HG03095 (cell line): ENCODE measurements at regions not wholly inside any gene's neighbourhood (a gene's known extent, or its start where the extent isn't known, plus 50 kb on each side); places are given as distances from the start of the nearest gene placed in this dataset.
"Not testable (repeated sequence)": the region's sequence is repeated elsewhere in the genome, so short reads cannot be mapped to it uniquely, and the experiment has no call there.

Experiments
- ATAC-seq: cut with Tn5 transposase; IDR thresholded peaks from one replicate; pipeline ENCODE4 v1.9.1; 2021; ENCODE audit warnings: moderate library complexity; ENCODE audit not compliant: unreplicated experiment

- ATAC-seq: no peak
Observed at GRCh38 chr1:233435622-233436021, 108.1 kb downstream of the MAP3K21 start.

- ATAC-seq: no peak
Observed at GRCh38 chr1:233439721-233440120, 112.2 kb downstream of the MAP3K21 start.

- ATAC-seq: no peak
Observed at GRCh38 chr1:233440951-233441401, 113.5 kb downstream of the MAP3K21 start.

GRCh38 chr1:233442026-233442780, 114.7 kb downstream of the MAP3K21 start:
- ATAC-seq: no peak

- no peak for ATAC-seq
Observed at GRCh38 chr1:233443040-233443760, 115.7 kb downstream of the MAP3K21 start.

- no peak for ATAC-seq
Observed at GRCh38 chr1:233444484-233444883, 117.0 kb downstream of the MAP3K21 start.

GRCh38 chr1:233445737-233446136, 118.2 kb downstream of the MAP3K21 start:
- ATAC-seq: no peak

- ATAC-seq: no peak
Observed at GRCh38 chr1:233446935-233447334, 119.4 kb downstream of the MAP3K21 start.

GRCh38 chr1:233448109-233448689, 120.7 kb downstream of the MAP3K21 start:
- no peak for ATAC-seq

GRCh38 chr1:233452724-233453123, 125.2 kb downstream of the MAP3K21 start:
- no peak for ATAC-seq

- no peak for ATAC-seq
Observed at GRCh38 chr1:233453433-233454200, 126.1 kb downstream of the MAP3K21 start.

GRCh38 chr1:233459470-233459945, 132.0 kb downstream of the MAP3K21 start:
- peak; percentile 59 for ATAC-seq

- ATAC-seq: no peak
Observed at GRCh38 chr1:233459968-233460367, 132.4 kb downstream of the MAP3K21 start.

GRCh38 chr1:233460692-233461091, 133.2 kb downstream of the MAP3K21 start:
- no peak for ATAC-seq

GRCh38 chr1:233461847-233462246, 134.3 kb downstream of the MAP3K21 start:
- ATAC-seq: no peak

GRCh38 chr1:233463333-233463732, 135.8 kb downstream of the MAP3K21 start:
- no peak for ATAC-seq

GRCh38 chr1:233465745-233466343, 138.3 kb downstream of the MAP3K21 start:
- ATAC-seq: no peak

GRCh38 chr1:233470741-233471499, 143.0 kb upstream of the KCNK1 start:
- ATAC-seq: no peak

GRCh38 chr1:233471851-233472250, 142.1 kb upstream of the KCNK1 start:
- ATAC-seq: not testable (repeated sequence)

GRCh38 chr1:233472796-233473195, 141.1 kb upstream of the KCNK1 start:
- ATAC-seq: not testable (repeated sequence)
